H1 (cell line): ENCODE measurements at regions not wholly inside any gene's neighbourhood (a gene's known extent, or its start where the extent isn't known, plus 50 kb on each side); places are given as distances from the start of the nearest gene placed in this dataset.
"Not testable (repeated sequence)": the region's sequence is repeated elsewhere in the genome, so short reads cannot be mapped to it uniquely, and the experiment has no call there.

ENCODE experiments used
- ATF3 ChIP-seq: IDR thresholded peaks from 2 replicates; pipeline ENCODE4 v1.6.1; 2011; ENCODE audit warnings: low read depth, mild to moderate bottlenecking, low read length; ENCODE audit not compliant: insufficient read depth
- CREB1 ChIP-seq: IDR thresholded peaks from 2 replicates; pipeline ENCODE4 v1.6.1; 2012; ENCODE audit warnings: inconsistent platforms
- EP300 ChIP-seq, 2 experiments: IDR thresholded peaks; 1 replicate in 1 of 2; 2 replicates in 1 of 2; pipeline ENCODE4 v1.6.1; 2011 to 2012; ENCODE audit warnings: low read depth in 2 of 2, low read length in 2 of 2, mild to moderate bottlenecking in 2 of 2, borderline replicate concordance in 1 of 2, inconsistent platforms in 1 of 2, moderate library complexity in 1 of 2
- EZH2 ChIP-seq: fragments of 200-600 bp; sonication (generic); IDR thresholded peaks from 2 replicates; pipeline ENCODE4 v1.7.1; 2012; ENCODE audit warnings: low read depth, mild to moderate bottlenecking, moderate library complexity, low read length, inconsistent platforms; ENCODE audit not compliant: severe bottlenecking
- RXRA ChIP-seq: IDR thresholded peaks from 2 replicates; pipeline ENCODE4 v1.6.1; 2011; ENCODE audit warnings: low read depth, mild to moderate bottlenecking, low read length, moderate library complexity; ENCODE audit not compliant: insufficient read depth
- SIN3A ChIP-seq, 2 experiments: IDR thresholded peaks in 1 of 2; conservative IDR thresholded peaks in 1 of 2; 2 replicates each; pipeline ENCODE4 v1.6.1; 2011 to 2012; ENCODE audit warnings: low read length in 2 of 2, improper control_type of control experiment in 1 of 2, low read depth in 1 of 2, mild to moderate bottlenecking in 1 of 2
- SIRT6 ChIP-seq: IDR thresholded peaks from one replicate; pipeline ENCODE4 v1.7.1; 2012; ENCODE audit warnings: low read length, inconsistent platforms
- TEAD4 ChIP-seq: IDR thresholded peaks from 2 replicates; pipeline ENCODE4 v1.6.1; 2012; ENCODE audit warnings: low read depth, low read length, inconsistent platforms, mixed read lengths

GRCh38 chr3:44941-45340, 151.6 kb upstream of the CHL1 start:
- TF ChIP-seq SIRT6; CREB1; EZH2; RXRA; TEAD4; SIN3A (conservative IDR thresholded peaks at IDR 0.05 in 1 of 2, IDR thresholded peaks at IDR 0.05 in 1 of 2; ENCODE audit: low read depth in 1 of 2, low read length in 2 of 2); EP300 (IDR thresholded peaks at IDR 0.05; ENCODE audit: borderline replicate concordance in 1 of 2, low read depth in 2 of 2, low read length in 2 of 2); ATF3: not testable (repeated sequence)
